ENCODE measurements at regions not wholly inside any gene's neighbourhood (a gene's known extent, or its start where the extent isn't known, plus 50 kb on each side); places are given as distances from the start of the nearest gene placed in this dataset.

- Histone ChIP-seq H3K27ac (ENCODE audit: low read length) (no peak overlapping the region), H3K4me2 (ENCODE audit: low read depth, low read length, poor library complexity, severe bottlenecking) (no peak overlapping the region), H3K9me2 (replicated peaks; ENCODE audit: insufficient read depth, low read length) (no peaks in the 10 kb centered on the region), H2AFZ (ENCODE audit: low read length) (no peak overlapping the region), H3K9ac (ENCODE audit: low read length) (no peak overlapping the region), H3K4me3 (ENCODE audit: low read length) (no peak overlapping the region), H3K4me1 (ENCODE audit: low read length) (no peaks in the 10 kb centered on the region), H3K36me3 (ENCODE audit: insufficient read depth, low read length) (no peaks in the 10 kb centered on the region), H3K27me3 (ENCODE audit: low read length) (no peaks in the 10 kb centered on the region; the same call in 1 of the 2 replicates), H3K79me2 (ENCODE audit: low read length) (no peaks in the 10 kb centered on the region), H3K9me3 (ENCODE audit: low read length) (no peaks in the 10 kb centered on the region; the same call in 1 of the 2 replicates), H4K20me1 (ENCODE audit: insufficient read depth, low read depth, low read length) (no peaks in the 10 kb centered on the region)
- no peak for DNase-seq
Observed at GRCh38 chr11:106493751-106494150, 416.3 kb downstream of the AASDHPPT start.

DNA sequence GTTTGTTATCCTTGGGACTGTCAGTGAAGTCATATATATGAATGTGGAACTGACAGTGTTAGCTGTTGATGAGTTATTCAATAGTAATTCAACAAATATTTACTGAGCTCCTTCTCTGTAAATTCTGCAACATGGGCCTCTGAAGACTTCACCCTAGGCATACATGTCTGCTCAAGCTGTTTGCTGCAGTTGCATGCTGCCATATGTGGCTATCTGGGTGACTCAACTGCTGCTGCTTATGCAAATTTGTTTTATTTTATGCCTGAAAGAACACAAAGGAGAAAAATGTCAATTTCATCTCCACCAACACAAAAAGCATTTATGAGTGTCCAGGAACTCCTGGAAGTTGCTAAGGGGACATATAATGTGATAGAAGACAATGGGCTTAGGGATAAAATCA, 417.6 kb downstream of the AASDHPPT start:
- Histone ChIP-seq H3K4me1 (ENCODE audit: low read length) (no peaks in the 10 kb centered on the region), H4K20me1 (ENCODE audit: insufficient read depth, low read depth, low read length) (no peaks in the 10 kb centered on the region), H3K9me2 (replicated peaks; ENCODE audit: insufficient read depth, low read length) (no peaks in the 10 kb centered on the region), H3K9me3 (ENCODE audit: low read length) (no peaks in the 10 kb centered on the region), H3K27ac (ENCODE audit: low read length) (no peak overlapping the region), H3K4me3 (ENCODE audit: low read length) (no peak overlapping the region), H3K4me2 (ENCODE audit: low read depth, low read length, poor library complexity, severe bottlenecking) (no peak overlapping the region), H3K9ac (ENCODE audit: low read length) (no peak overlapping the region), H3K79me2 (ENCODE audit: low read length) (no peaks in the 10 kb centered on the region), H3K36me3 (ENCODE audit: insufficient read depth, low read length) (no peaks in the 10 kb centered on the region), H3K27me3 (ENCODE audit: low read length) (no peaks in the 10 kb centered on the region; the same call in 1 of the 2 replicates), H2AFZ (ENCODE audit: low read length) (no peak overlapping the region)
- DNase-seq: no peak

GRCh38 chr11:106496677-106497076, 419.2 kb downstream of the AASDHPPT start:
- Histone ChIP-seq H3K9me3 (ENCODE audit: low read length) (no peaks in the 10 kb centered on the region), H3K9ac (ENCODE audit: low read length) (no peak overlapping the region), H3K4me1 (ENCODE audit: low read length) (no peaks in the 10 kb centered on the region), H3K4me3 (ENCODE audit: low read length) (no peak overlapping the region), H3K9me2 (replicated peaks; ENCODE audit: insufficient read depth, low read length) (no peaks in the 10 kb centered on the region), H3K4me2 (ENCODE audit: low read depth, low read length, poor library complexity, severe bottlenecking) (no peak overlapping the region), H4K20me1 (ENCODE audit: insufficient read depth, low read depth, low read length) (no peaks in the 10 kb centered on the region), H3K36me3 (ENCODE audit: insufficient read depth, low read length) (no peaks in the 10 kb centered on the region), H3K79me2 (ENCODE audit: low read length) (no peaks in the 10 kb centered on the region), H2AFZ (ENCODE audit: low read length) (no peak overlapping the region), H3K27ac (ENCODE audit: low read length) (no peak overlapping the region), H3K27me3 (ENCODE audit: low read length) (no peaks in the 10 kb centered on the region)
- DNase-seq: no peak

DNA sequence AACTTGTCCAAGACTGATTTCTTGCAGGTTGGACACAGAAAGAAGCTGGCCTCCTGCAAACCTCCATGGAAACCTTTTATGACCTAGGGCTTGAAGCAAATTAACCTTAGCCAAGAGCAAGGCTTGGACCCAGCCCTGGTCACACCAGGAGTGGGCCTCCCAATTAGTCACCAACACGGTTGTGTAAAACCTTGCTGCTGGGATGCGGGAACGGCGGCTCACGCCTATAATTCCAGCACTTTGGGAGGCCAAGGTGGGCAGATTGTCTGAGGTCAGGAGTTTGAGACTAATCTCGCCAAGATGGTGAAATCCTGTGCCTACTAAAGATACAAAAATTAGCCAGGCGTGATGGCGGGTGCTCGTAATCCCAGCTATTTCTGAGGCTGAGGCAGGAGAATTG, 419.9 kb downstream of the AASDHPPT start:
- Histone ChIP-seq H3K79me2 (ENCODE audit: low read length) (no peaks in the 10 kb centered on the region), H3K9me3 (ENCODE audit: low read length) (no peaks in the 10 kb centered on the region), H3K27ac (ENCODE audit: low read length) (no peak overlapping the region), H3K36me3 (ENCODE audit: insufficient read depth, low read length) (no peaks in the 10 kb centered on the region), H3K4me1 (ENCODE audit: low read length) (no peaks in the 10 kb centered on the region), H3K4me3 (ENCODE audit: low read length) (no peak overlapping the region), H2AFZ (ENCODE audit: low read length) (no peak overlapping the region), H3K27me3 (ENCODE audit: low read length) (no peaks in the 10 kb centered on the region), H4K20me1 (ENCODE audit: insufficient read depth, low read depth, low read length) (no peaks in the 10 kb centered on the region), H3K4me2 (ENCODE audit: low read depth, low read length, poor library complexity, severe bottlenecking) (no peak overlapping the region), H3K9me2 (replicated peaks; ENCODE audit: insufficient read depth, low read length) (no peaks in the 10 kb centered on the region), H3K9ac (ENCODE audit: low read length) (no peak overlapping the region)
- DNase-seq: no peak

DNA sequence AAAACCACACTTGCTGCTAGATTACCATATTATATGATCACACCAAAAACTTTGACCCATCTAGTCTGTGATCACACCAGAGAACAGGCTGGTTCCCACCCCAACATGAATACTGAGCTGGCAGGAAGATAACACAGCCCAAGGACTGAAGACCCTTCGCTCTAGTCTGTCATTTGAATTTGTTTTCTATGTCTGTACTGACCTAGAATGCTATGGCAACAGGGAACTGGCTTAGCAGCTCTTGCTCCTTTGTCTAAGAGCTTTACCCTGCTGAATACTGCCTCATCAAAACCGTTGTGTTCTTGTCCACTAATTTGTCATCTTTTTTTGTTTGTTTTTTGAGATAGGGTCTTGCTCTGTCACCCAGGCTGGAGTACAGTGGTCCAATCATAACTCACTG, 420.4 kb downstream of the AASDHPPT start:
- no peaks in the 10 kb centered on the region for H3K4me1 ChIP-seq (ENCODE audit: low read length)
- no peaks in the 10 kb centered on the region for H4K20me1 ChIP-seq (ENCODE audit: insufficient read depth, low read depth, low read length)
- H3K9me3 ChIP-seq (ENCODE audit: low read length): no peaks in the 10 kb centered on the region
- no peak overlapping the region for H3K4me2 ChIP-seq (ENCODE audit: low read depth, low read length, poor library complexity, severe bottlenecking)
- H2AFZ ChIP-seq (ENCODE audit: low read length): no peak overlapping the region
- H3K27me3 ChIP-seq (ENCODE audit: low read length): no peaks in the 10 kb centered on the region
- H3K4me3 ChIP-seq (ENCODE audit: low read length): no peak overlapping the region
- no peak for DNase-seq
- no peak overlapping the region for H3K27ac ChIP-seq (ENCODE audit: low read length)
- H3K9me2 ChIP-seq (replicated peaks; ENCODE audit: insufficient read depth, low read length): no peaks in the 10 kb centered on the region
- no peaks in the 10 kb centered on the region for H3K79me2 ChIP-seq (ENCODE audit: low read length)
- H3K9ac ChIP-seq (ENCODE audit: low read length): no peak overlapping the region
- no peaks in the 10 kb centered on the region for H3K36me3 ChIP-seq (ENCODE audit: insufficient read depth, low read length)

DNA sequence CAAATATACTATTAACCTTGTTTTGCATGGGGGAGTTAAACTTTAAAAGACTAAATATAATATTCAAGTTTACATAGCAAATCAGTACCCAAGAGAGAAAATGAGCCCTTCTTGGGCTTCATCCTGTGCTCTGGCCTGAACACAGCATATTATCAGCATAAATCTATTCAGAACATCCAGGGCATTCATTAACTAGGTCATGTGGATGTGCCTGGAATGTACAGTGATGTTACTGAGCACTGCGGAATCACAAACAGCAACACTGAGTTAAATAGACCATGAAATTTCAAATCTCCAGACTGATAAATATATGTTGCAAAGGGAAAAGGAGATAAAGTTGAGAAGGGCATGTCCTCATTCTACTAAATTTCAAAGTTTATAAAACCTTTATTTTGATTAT, 426.4 kb downstream of the AASDHPPT start:
- H3K27ac ChIP-seq (ENCODE audit: low read length): no peak overlapping the region
- H3K4me1 ChIP-seq (ENCODE audit: low read length): no peaks in the 10 kb centered on the region
- no peak for DNase-seq
- no peak overlapping the region for H2AFZ ChIP-seq (ENCODE audit: low read length)
- no peak overlapping the region for H3K4me2 ChIP-seq (ENCODE audit: low read depth, low read length, poor library complexity, severe bottlenecking)
- no peaks in the 10 kb centered on the region for H3K9me3 ChIP-seq (ENCODE audit: low read length)
- H4K20me1 ChIP-seq (ENCODE audit: insufficient read depth, low read depth, low read length): no peaks in the 10 kb centered on the region
- H3K9ac ChIP-seq (ENCODE audit: low read length): no peak overlapping the region
- no peaks in the 10 kb centered on the region for H3K9me2 ChIP-seq (replicated peaks; ENCODE audit: insufficient read depth, low read length)
- no peaks in the 10 kb centered on the region for H3K79me2 ChIP-seq (ENCODE audit: low read length)
- no peaks in the 10 kb centered on the region for H3K27me3 ChIP-seq (ENCODE audit: low read length)
- H3K4me3 ChIP-seq (ENCODE audit: low read length): no peak overlapping the region
- no peaks in the 10 kb centered on the region for H3K36me3 ChIP-seq (ENCODE audit: insufficient read depth, low read length)

DNA sequence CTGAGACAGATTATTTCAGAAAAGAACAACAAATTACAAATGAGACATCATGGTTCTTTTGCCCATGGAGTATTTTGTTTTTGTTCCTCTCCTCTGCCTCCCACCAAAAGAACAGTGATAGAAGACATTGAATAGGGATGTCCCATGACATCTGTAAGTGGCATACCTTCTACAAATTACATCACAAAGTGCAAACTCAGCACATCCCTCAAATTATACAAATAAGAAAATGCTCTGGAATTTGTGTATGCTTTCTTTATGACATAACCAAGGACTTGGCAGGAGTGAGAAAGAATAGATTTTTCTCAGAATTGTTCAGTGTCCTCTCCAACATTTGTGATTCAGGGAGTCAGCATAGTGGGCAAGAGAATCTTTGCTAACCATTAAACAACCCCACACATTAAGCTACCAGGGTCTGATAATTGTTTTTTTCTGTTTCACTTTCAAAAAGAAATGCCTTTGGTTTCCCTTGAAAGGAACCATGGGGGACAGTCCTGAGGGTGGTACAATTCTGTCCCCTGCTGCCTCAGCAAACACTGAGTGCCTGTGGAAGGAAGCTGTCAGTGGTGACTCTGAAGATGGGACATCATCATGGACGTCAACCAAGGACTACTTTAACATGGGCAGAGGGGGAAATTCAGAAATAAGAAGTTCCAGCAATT, 430.3 kb downstream of the AASDHPPT start:
- Histone ChIP-seq H4K20me1 (ENCODE audit: insufficient read depth, low read depth, low read length) (no peaks in the 10 kb centered on the region), H3K4me3 (ENCODE audit: low read length) (no peak overlapping the region), H3K27me3 (ENCODE audit: low read length) (0 out of 2 replicates have a peak, but pooled peaks cover 4% of the 10 kb centered on the region), H3K9me3 (ENCODE audit: low read length) (no peaks in the 10 kb centered on the region), H3K4me1 (ENCODE audit: low read length) (no peaks in the 10 kb centered on the region), H3K79me2 (ENCODE audit: low read length) (no peaks in the 10 kb centered on the region), H3K36me3 (ENCODE audit: insufficient read depth, low read length) (no peaks in the 10 kb centered on the region), H3K9me2 (replicated peaks; ENCODE audit: insufficient read depth, low read length) (no peaks in the 10 kb centered on the region), H2AFZ (ENCODE audit: low read length) (no peak overlapping the region), H3K27ac (ENCODE audit: low read length) (no peak overlapping the region), H3K4me2 (ENCODE audit: low read depth, low read length, poor library complexity, severe bottlenecking) (no peak overlapping the region), H3K9ac (ENCODE audit: low read length) (no peak overlapping the region)
- no peak for DNase-seq

- Histone ChIP-seq H3K4me1 (ENCODE audit: low read length) (no peaks in the 10 kb centered on the region), H3K9ac (ENCODE audit: low read length) (no peak overlapping the region), H3K9me2 (replicated peaks; ENCODE audit: insufficient read depth, low read length) (no peaks in the 10 kb centered on the region; the same call in 1 of the 2 replicates), H3K27ac (ENCODE audit: low read length) (no peak overlapping the region), H2AFZ (ENCODE audit: low read length) (no peak overlapping the region), H3K79me2 (ENCODE audit: low read length) (no peaks in the 10 kb centered on the region), H4K20me1 (ENCODE audit: insufficient read depth, low read depth, low read length) (no peaks in the 10 kb centered on the region), H3K9me3 (ENCODE audit: low read length) (no peaks in the 10 kb centered on the region), H3K27me3 (ENCODE audit: low read length) (0 out of 2 replicates have a peak, but pooled peaks cover 4% of the 10 kb centered on the region), H3K4me3 (ENCODE audit: low read length) (no peak overlapping the region), H3K36me3 (ENCODE audit: insufficient read depth, low read length) (no peaks in the 10 kb centered on the region), H3K4me2 (ENCODE audit: low read depth, low read length, poor library complexity, severe bottlenecking) (no peak overlapping the region)
- DNase-seq: no peak
Observed at GRCh38 chr11:106514706-106515105, 437.2 kb downstream of the AASDHPPT start.
